ENCODE measurements at regions not wholly inside any gene's neighbourhood (a gene's known extent, or its start where the extent isn't known, plus 50 kb on each side); places are given as distances from the start of the nearest gene placed in this dataset.

DNA sequence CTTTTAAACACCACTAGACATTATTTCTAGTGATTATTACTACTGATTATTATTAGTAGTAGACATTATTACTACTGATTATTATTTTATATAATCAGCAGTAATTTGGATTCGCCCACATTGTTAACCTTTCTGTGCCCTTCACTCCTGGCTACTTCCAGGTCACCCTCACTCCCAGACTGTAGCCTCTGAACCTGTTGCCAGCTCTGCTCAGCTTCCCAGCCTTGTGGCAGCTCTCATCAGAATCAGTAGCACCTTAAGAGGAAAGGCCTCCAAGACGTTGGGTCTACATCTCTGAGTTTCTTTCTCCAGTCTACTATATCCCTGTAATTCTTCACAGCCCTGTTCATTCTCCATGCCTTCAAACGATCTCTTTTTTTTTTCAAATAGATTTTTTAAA, 137.0 kb downstream of the KATNIP start:
- Histone ChIP-seq H3K4ac (ENCODE audit: low read depth, low read length) (no peak overlapping the region), H3K4me3 (ENCODE audit: low read depth, low read length) (no peak overlapping the region), H2BK5ac (ENCODE audit: low read depth, low read length, poor library complexity) (no peak overlapping the region), H3K9ac (ENCODE audit: low read length) (no peak overlapping the region), H3K36me3 (ENCODE audit: control insufficient read depth in 1 of 2, insufficient read depth in 2 of 2, low read length in 2 of 2) (peaks cover 4 to 5% of the 10 kb centered on the region in 2 experiments), H3K18ac (ENCODE audit: low read length) (no peak overlapping the region), H3K27ac (ENCODE audit: low read depth, low read length) (no peak overlapping the region), H3K4me1 (ENCODE audit: control insufficient read depth in 1 of 2, insufficient read depth in 2 of 2, low read length in 2 of 2) (no peaks in the 10 kb centered on the region), H3K4me2 (ENCODE audit: low read length) (no peak overlapping the region), H4K8ac (ENCODE audit: low read depth, low read length) (no peak overlapping the region), H4K12ac (ENCODE audit: low read depth, low read length) (no peak overlapping the region), H3K79me2 (ENCODE audit: control insufficient read depth, insufficient read depth, low read length, poor library complexity) (no peaks in the 10 kb centered on the region), H3K14ac (ENCODE audit: low read length) (no peak overlapping the region), H4K91ac (ENCODE audit: low read depth, low read length) (no peak overlapping the region), H2AK5ac (ENCODE audit: low read length) (no peak overlapping the region), H3K27me3 (ENCODE audit: insufficient read depth, low read length) (no peaks in the 10 kb centered on the region), H3K23ac (ENCODE audit: low read length) (no peak overlapping the region), H3K9me3 (ENCODE audit: insufficient read depth, low read depth, low read length) (no peaks in the 10 kb centered on the region), H2BK120ac (ENCODE audit: insufficient read depth, low read length, poor library complexity) (no peak overlapping the region), H3K79me1 (ENCODE audit: low read length) (no peaks in the 10 kb centered on the region), H2AFZ (ENCODE audit: insufficient read depth, low read length, poor library complexity) (no peak overlapping the region), H2BK12ac (ENCODE audit: low read length) (no peak overlapping the region)
- 100% methylated on average over 1 of the region's 3 CpGs for WGBS (ENCODE audit: extremely low coverage, insufficient coverage, insufficient read length)
- no peak for DNase-seq

- H3K79me1 ChIP-seq (ENCODE audit: low read length), result no peaks in the 10 kb centered on the region
- H3K4ac ChIP-seq (ENCODE audit: low read depth, low read length), result no peak overlapping the region
- no peak overlapping the region for H4K91ac ChIP-seq (ENCODE audit: low read depth, low read length)
- DNase-seq, result no peak
- H4K12ac ChIP-seq (ENCODE audit: low read depth, low read length), result no peak overlapping the region
- H3K9ac ChIP-seq (ENCODE audit: low read length), result no peak overlapping the region
- H3K23ac ChIP-seq (ENCODE audit: low read length), result no peak overlapping the region
- no peak overlapping the region for H3K27ac ChIP-seq (ENCODE audit: low read depth, low read length)
- no peak overlapping the region for H2AK5ac ChIP-seq (ENCODE audit: low read length)
- H2AFZ ChIP-seq (ENCODE audit: insufficient read depth, low read length, poor library complexity), result no peak overlapping the region
- no peak overlapping the region for H4K8ac ChIP-seq (ENCODE audit: low read depth, low read length)
- peaks cover 0 to 2% of the 10 kb centered on the region in 2 experiments for H3K36me3 ChIP-seq (ENCODE audit: control insufficient read depth in 1 of 2, insufficient read depth in 2 of 2, low read length in 2 of 2)
- no peak overlapping the region for H3K14ac ChIP-seq (ENCODE audit: low read length)
- no peak overlapping the region for H2BK120ac ChIP-seq (ENCODE audit: insufficient read depth, low read length, poor library complexity)
- H2BK5ac ChIP-seq (ENCODE audit: low read depth, low read length, poor library complexity), result no peak overlapping the region
- H3K18ac ChIP-seq (ENCODE audit: low read length), result no peak overlapping the region
- H3K4me3 ChIP-seq (ENCODE audit: low read depth, low read length), result no peak overlapping the region
- H3K4me2 ChIP-seq (ENCODE audit: low read length), result no peak overlapping the region
- H2BK12ac ChIP-seq (ENCODE audit: low read length), result no peak overlapping the region
- H3K27me3 ChIP-seq (ENCODE audit: insufficient read depth, low read length), result no peaks in the 10 kb centered on the region
- no peaks in the 10 kb centered on the region for H3K9me3 ChIP-seq (ENCODE audit: insufficient read depth, low read depth, low read length)
- H3K79me2 ChIP-seq (ENCODE audit: control insufficient read depth, insufficient read depth, low read length, poor library complexity), result no peaks in the 10 kb centered on the region
- no peaks in the 10 kb centered on the region for H3K4me1 ChIP-seq (ENCODE audit: control insufficient read depth in 1 of 2, insufficient read depth in 2 of 2, low read length in 2 of 2)
- WGBS (ENCODE audit: extremely low coverage, insufficient coverage, insufficient read length), result no CpG with 5 or more reads among the region's 2 CpGs
Observed at GRCh38 chr16:27687605-27688004, 137.7 kb downstream of the KATNIP start.

DNA sequence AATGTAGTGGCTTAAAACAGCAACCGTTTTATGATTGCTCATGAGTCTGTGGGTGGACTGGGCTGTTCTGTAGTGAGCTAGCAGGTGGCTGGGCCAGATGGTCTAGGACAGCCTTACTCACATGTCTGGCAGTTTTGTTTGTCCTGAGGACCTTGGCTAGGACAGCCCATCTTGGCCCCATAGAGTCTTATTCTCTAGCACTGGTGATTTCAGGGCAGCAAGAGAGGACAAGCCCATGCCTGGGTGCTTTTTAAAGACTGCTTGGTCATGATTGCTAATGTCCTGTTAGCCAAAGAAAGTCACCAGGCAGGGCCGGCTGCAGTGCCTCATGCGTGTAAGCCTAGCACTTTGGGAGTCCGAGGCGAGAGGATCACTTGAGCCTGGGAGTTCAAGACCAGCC, 139.8 kb downstream of the KATNIP start:
- no peak overlapping the region for H2AFZ ChIP-seq (ENCODE audit: insufficient read depth, low read length, poor library complexity)
- no peaks in the 10 kb centered on the region for H3K79me2 ChIP-seq (ENCODE audit: control insufficient read depth, insufficient read depth, low read length, poor library complexity)
- H3K79me1 ChIP-seq (ENCODE audit: low read length), result no peaks in the 10 kb centered on the region
- no peak overlapping the region for H4K12ac ChIP-seq (ENCODE audit: low read depth, low read length)
- no peaks in the 10 kb centered on the region for H3K4me1 ChIP-seq (ENCODE audit: control insufficient read depth in 1 of 2, insufficient read depth in 2 of 2, low read length in 2 of 2)
- no peak overlapping the region for H4K8ac ChIP-seq (ENCODE audit: low read depth, low read length)
- H3K18ac ChIP-seq (ENCODE audit: low read length), result no peak overlapping the region
- H3K27me3 ChIP-seq (ENCODE audit: insufficient read depth, low read length), result no peaks in the 10 kb centered on the region
- H3K9me3 ChIP-seq (ENCODE audit: insufficient read depth, low read depth, low read length), result no peaks in the 10 kb centered on the region
- no peak overlapping the region for H3K4ac ChIP-seq (ENCODE audit: low read depth, low read length)
- H3K23ac ChIP-seq (ENCODE audit: low read length), result no peak overlapping the region
- H3K36me3 ChIP-seq (ENCODE audit: control insufficient read depth in 1 of 2, insufficient read depth in 2 of 2, low read length in 2 of 2), result no peaks in the 10 kb centered on the region
- no peak overlapping the region for H3K4me3 ChIP-seq (ENCODE audit: low read depth, low read length)
- no peak overlapping the region for H3K4me2 ChIP-seq (ENCODE audit: low read length)
- H2BK120ac ChIP-seq (ENCODE audit: insufficient read depth, low read length, poor library complexity), result no peak overlapping the region
- H2BK5ac ChIP-seq (ENCODE audit: low read depth, low read length, poor library complexity), result no peak overlapping the region
- H2BK12ac ChIP-seq (ENCODE audit: low read length), result no peak overlapping the region
- WGBS (ENCODE audit: extremely low coverage, insufficient coverage, insufficient read length), result no CpG with 5 or more reads among the region's 5 CpGs
- H4K91ac ChIP-seq (ENCODE audit: low read depth, low read length), result no peak overlapping the region
- no peak overlapping the region for H3K14ac ChIP-seq (ENCODE audit: low read length)
- no peak overlapping the region for H3K9ac ChIP-seq (ENCODE audit: low read length)
- DNase-seq, result no peak
- H2AK5ac ChIP-seq (ENCODE audit: low read length), result no peak overlapping the region
- no peak overlapping the region for H3K27ac ChIP-seq (ENCODE audit: low read depth, low read length)

DNA sequence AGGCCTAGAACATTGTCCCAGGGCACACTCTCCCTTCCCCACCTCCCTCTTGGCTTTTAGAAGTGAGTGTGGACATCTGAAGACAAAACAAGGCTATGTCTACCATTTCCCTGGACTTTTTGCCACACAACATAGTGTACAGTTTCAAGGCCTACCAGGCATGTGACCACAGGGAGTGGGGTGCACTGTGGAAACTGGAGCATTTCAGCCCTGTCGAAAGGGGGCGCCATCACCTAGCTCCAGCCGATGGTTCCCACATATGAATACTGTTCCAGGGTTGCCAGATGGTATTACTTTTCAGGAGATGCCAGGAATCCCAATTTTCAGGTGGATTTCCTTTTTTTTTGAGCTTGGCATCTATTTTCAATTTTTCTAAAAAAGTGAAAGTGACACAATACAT, 140.7 kb downstream of the KATNIP start:
- H3K36me3 ChIP-seq (ENCODE audit: control insufficient read depth in 1 of 2, insufficient read depth in 2 of 2, low read length in 2 of 2), result no peaks in the 10 kb centered on the region
- no peak overlapping the region for H4K8ac ChIP-seq (ENCODE audit: low read depth, low read length)
- no peaks in the 10 kb centered on the region for H3K27me3 ChIP-seq (ENCODE audit: insufficient read depth, low read length)
- H3K9ac ChIP-seq (ENCODE audit: low read length), result no peak overlapping the region
- no peaks in the 10 kb centered on the region for H3K79me1 ChIP-seq (ENCODE audit: low read length)
- no peak overlapping the region for H3K14ac ChIP-seq (ENCODE audit: low read length)
- no peak overlapping the region for H4K91ac ChIP-seq (ENCODE audit: low read depth, low read length)
- H2BK120ac ChIP-seq (ENCODE audit: insufficient read depth, low read length, poor library complexity), result no peak overlapping the region
- H3K27ac ChIP-seq (ENCODE audit: low read depth, low read length), result no peak overlapping the region
- H2AK5ac ChIP-seq (ENCODE audit: low read length), result no peak overlapping the region
- H3K18ac ChIP-seq (ENCODE audit: low read length), result no peak overlapping the region
- no peak overlapping the region for H3K4me3 ChIP-seq (ENCODE audit: low read depth, low read length)
- DNase-seq, result peak in 1 of 2 donors; percentile 38
- no peak overlapping the region for H2BK5ac ChIP-seq (ENCODE audit: low read depth, low read length, poor library complexity)
- no peak overlapping the region for H3K4me2 ChIP-seq (ENCODE audit: low read length)
- no peaks in the 10 kb centered on the region for H3K4me1 ChIP-seq (ENCODE audit: control insufficient read depth in 1 of 2, insufficient read depth in 2 of 2, low read length in 2 of 2)
- no peaks in the 10 kb centered on the region for H3K79me2 ChIP-seq (ENCODE audit: control insufficient read depth, insufficient read depth, low read length, poor library complexity)
- H2BK12ac ChIP-seq (ENCODE audit: low read length), result no peak overlapping the region
- no peaks in the 10 kb centered on the region for H3K9me3 ChIP-seq (ENCODE audit: insufficient read depth, low read depth, low read length)
- H2AFZ ChIP-seq (ENCODE audit: insufficient read depth, low read length, poor library complexity), result no peak overlapping the region
- H3K23ac ChIP-seq (ENCODE audit: low read length), result no peak overlapping the region
- no peak overlapping the region for H4K12ac ChIP-seq (ENCODE audit: low read depth, low read length)
- H3K4ac ChIP-seq (ENCODE audit: low read depth, low read length), result no peak overlapping the region
- no CpG with 5 or more reads among the region's 3 CpGs for WGBS (ENCODE audit: extremely low coverage, insufficient coverage, insufficient read length)
